ENCODE measurements at regions not wholly inside any gene's neighbourhood (a gene's known extent, or its start where the extent isn't known, plus 50 kb on each side); places are given as distances from the start of the nearest gene placed in this dataset.
"Not testable (repeated sequence)": the region's sequence is repeated elsewhere in the genome, so short reads cannot be mapped to it uniquely, and the experiment has no call there.

GRCh38 chr3:166029507-166029906, 192.3 kb upstream of the BCHE start:
- Histone ChIP-seq H3K36me3 (no peaks in the 10 kb centered on the region), H3K27me3 (no peaks in the 10 kb centered on the region), H3K4me2 (peak overlapping the region; percentile 28; the same call in 1 of the 2 replicates), H3K4me3 (no peak overlapping the region), H4K20me1 (no peaks in the 10 kb centered on the region), H3K9me3 (peaks cover 17% of the 10 kb centered on the region), H3K4me1 (peaks cover 6% of the 10 kb centered on the region), H3K27ac (no peak overlapping the region), H3K9ac (no peak overlapping the region)
- TF ChIP-seq Cebpa-rat (IDR thresholded peaks at IDR 0.05): no peak

GRCh38 chr3:166013073-166013679, 176.0 kb upstream of the BCHE start:
- Histone ChIP-seq H3K9ac (no peak overlapping the region), H3K27me3 (no peaks in the 10 kb centered on the region), H3K36me3 (no peaks in the 10 kb centered on the region), H3K27ac (no peak overlapping the region), H4K20me1 (no peaks in the 10 kb centered on the region), H3K9me3 (no peaks in the 10 kb centered on the region), H3K4me2 (no peak overlapping the region), H3K4me1 (no peaks in the 10 kb centered on the region), H3K4me3 (no peak overlapping the region)
- TF ChIP-seq Cebpa-rat (IDR thresholded peaks at IDR 0.05): no peak

GRCh38 chr3:166011771-166012170, 174.5 kb upstream of the BCHE start:
- Histone ChIP-seq H3K9me3 (no peaks in the 10 kb centered on the region), H3K36me3 (no peaks in the 10 kb centered on the region), H3K4me2 (no peak overlapping the region), H3K27ac (no peak overlapping the region), H3K4me1 (no peaks in the 10 kb centered on the region), H3K27me3 (no peaks in the 10 kb centered on the region), H3K4me3 (no peak overlapping the region), H3K9ac (no peak overlapping the region), H4K20me1 (no peaks in the 10 kb centered on the region)
- no peak for TF ChIP-seq Cebpa-rat (IDR thresholded peaks at IDR 0.05)

DNA sequence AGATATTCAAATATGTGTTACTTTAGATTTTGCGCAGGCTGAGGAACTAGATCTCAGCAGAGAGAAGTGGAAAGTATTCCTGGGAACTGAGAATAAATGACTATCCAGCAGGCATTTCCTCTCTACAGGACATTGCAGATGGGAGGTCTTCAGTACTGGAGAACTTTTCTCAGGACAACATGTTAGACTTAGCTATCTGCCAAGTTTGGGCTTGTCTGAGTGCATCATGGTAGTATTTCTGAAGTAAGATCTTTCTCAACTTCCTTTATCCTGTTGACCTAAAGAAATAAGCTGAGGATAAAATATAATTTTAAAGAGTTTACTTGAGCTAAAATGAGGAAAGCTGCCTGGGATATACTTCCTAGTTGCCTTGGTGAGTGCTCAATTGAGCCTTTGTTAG, 167.9 kb upstream of the BCHE start:
- Histone ChIP-seq H3K9ac (no peak overlapping the region), H3K4me3 (no peak overlapping the region), H3K4me2 (no peak overlapping the region), H3K4me1 (no peaks in the 10 kb centered on the region), H4K20me1 (no peaks in the 10 kb centered on the region), H3K9me3 (no peaks in the 10 kb centered on the region), H3K27me3 (no peaks in the 10 kb centered on the region), H3K36me3 (no peaks in the 10 kb centered on the region), H3K27ac (no peak overlapping the region)
- no peak for TF ChIP-seq Cebpa-rat (IDR thresholded peaks at IDR 0.05)

GRCh38 chr3:165994293-165994692, 157.1 kb upstream of the BCHE start:
- Histone ChIP-seq H4K20me1 (no peaks in the 10 kb centered on the region), H3K36me3 (no peaks in the 10 kb centered on the region), H3K4me2 (no peak overlapping the region), H3K9ac (no peak overlapping the region), H3K9me3 (no peaks in the 10 kb centered on the region), H3K4me3 (no peak overlapping the region), H3K27me3 (no peaks in the 10 kb centered on the region), H3K4me1 (no peaks in the 10 kb centered on the region), H3K27ac (no peak overlapping the region)
- no peak for TF ChIP-seq Cebpa-rat (IDR thresholded peaks at IDR 0.05)

DNA sequence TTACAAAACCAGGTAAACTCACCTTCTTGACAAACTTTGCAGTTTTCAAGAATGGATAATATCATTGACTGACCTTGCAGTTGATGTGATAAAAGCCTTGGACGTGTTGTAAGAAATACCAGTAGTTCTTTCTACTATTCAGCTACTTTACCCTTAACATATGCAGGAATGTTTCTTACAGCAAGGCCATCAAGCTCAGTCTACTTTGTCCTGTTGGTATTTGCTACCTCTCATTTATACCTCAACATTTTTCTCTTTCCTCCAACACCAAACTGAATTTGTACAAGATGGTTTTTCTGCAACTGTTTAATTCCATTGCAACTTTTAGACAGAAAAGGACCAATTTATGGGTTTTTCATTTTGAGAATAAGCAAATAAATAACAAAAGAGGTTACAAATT, 147.4 kb upstream of the BCHE start:
- no peak for TF ChIP-seq Cebpa-rat (IDR thresholded peaks at IDR 0.05)
- Histone ChIP-seq H3K9ac (no peak overlapping the region), H3K36me3 (no peaks in the 10 kb centered on the region), H3K4me3 (no peak overlapping the region), H3K9me3 (no peaks in the 10 kb centered on the region), H4K20me1 (no peaks in the 10 kb centered on the region), H3K4me2 (no peak overlapping the region), H3K27ac (no peak overlapping the region), H3K27me3 (no peaks in the 10 kb centered on the region), H3K4me1 (no peaks in the 10 kb centered on the region)

- Histone ChIP-seq H3K9ac (no peak overlapping the region), H3K27ac (no peak overlapping the region), H3K4me1 (no peaks in the 10 kb centered on the region), H3K4me3 (no peak overlapping the region), H3K36me3 (no peaks in the 10 kb centered on the region), H3K4me2 (no peak overlapping the region), H3K27me3 (no peaks in the 10 kb centered on the region), H3K9me3 (no peaks in the 10 kb centered on the region), H4K20me1 (no peaks in the 10 kb centered on the region)
- TF ChIP-seq Cebpa-rat (IDR thresholded peaks at IDR 0.05): no peak
These were observed 146.1 kb upstream of the BCHE start for GRCh38 chr3:165983284-165983683.

DNA sequence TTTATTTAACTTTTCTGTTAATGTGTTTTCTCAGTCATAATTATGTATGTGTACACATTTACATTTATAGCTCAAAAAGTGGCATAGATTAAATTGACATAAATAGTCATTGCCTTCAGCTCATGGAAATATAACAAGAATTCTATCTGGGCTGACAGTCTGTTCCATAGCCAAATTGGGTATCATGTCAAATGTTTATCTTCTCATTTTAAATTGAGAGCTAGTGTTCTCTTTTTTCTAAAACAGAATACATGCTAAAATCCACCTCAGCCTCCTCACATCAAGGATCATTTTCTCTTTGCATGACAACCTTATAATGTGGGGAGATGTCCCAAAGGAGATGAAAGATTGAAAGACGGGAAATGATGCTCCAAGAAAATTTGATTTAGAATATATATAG, 144.1 kb upstream of the BCHE start:
- Histone ChIP-seq H4K20me1 (no peaks in the 10 kb centered on the region), H3K27me3 (no peaks in the 10 kb centered on the region), H3K4me3 (no peak overlapping the region), H3K4me2 (no peak overlapping the region), H3K36me3 (no peaks in the 10 kb centered on the region), H3K9me3 (no peaks in the 10 kb centered on the region), H3K27ac (no peak overlapping the region), H3K9ac (no peak overlapping the region), H3K4me1 (no peaks in the 10 kb centered on the region)
- TF ChIP-seq Cebpa-rat (IDR thresholded peaks at IDR 0.05): no peak

- not testable (repeated sequence) for H3K27me3 ChIP-seq, H3K9ac ChIP-seq, H3K4me1 ChIP-seq, H3K36me3 ChIP-seq, H3K4me3 ChIP-seq, H4K20me1 ChIP-seq, H3K9me3 ChIP-seq, H3K27ac ChIP-seq, H3K4me2 ChIP-seq
These were observed 123.6 kb upstream of the BCHE start for GRCh38 chr3:165960825-165961224.

DNA sequence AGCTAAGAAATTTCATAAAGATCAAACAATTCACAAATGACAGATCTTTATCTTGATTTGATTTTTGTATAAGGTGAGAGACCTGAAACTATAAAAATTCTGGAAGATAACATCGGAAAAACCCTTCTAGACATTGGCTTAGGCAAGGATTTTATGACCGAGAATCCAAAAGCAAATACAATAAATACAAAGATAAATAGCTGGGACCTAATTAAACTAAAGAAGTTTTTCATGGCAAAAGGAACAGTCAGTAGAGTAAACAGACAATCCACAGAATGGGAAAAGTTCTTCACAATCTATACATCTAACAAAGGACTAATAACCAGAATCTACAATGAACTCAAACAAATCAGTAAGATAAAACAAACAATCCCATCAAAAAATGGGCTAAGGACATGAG, 116.9 kb upstream of the BCHE start:
- Histone ChIP-seq H3K36me3 (no peaks in the 10 kb centered on the region), H3K9me3 (no peaks in the 10 kb centered on the region), H4K20me1 (no peaks in the 10 kb centered on the region), H3K4me2 (no peak overlapping the region), H3K4me1 (no peaks in the 10 kb centered on the region), H3K4me3 (no peak overlapping the region), H3K27me3 (no peaks in the 10 kb centered on the region), H3K9ac (no peak overlapping the region), H3K27ac (no peak overlapping the region)
- TF ChIP-seq Cebpa-rat (IDR thresholded peaks at IDR 0.05): no peak

DNA sequence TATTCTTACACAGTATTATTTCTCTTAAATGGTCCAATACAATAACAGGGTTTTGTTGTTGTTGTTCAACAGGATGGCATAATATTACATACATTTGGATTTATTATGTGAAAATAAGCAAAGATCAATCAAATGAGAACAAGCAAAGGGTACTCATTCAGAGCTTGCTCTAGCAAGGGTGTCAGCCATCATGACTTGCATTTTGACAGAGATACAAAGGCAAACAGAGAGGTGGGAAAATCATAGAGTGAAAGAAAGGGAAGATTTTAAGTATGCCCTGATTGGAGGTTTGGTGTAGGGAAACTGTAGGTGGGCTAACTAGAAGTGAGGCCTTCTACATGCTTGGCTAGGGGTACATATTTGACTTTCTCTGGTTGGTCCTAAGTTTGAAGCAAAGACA, 109.1 kb upstream of the BCHE start:
- no peaks in the 10 kb centered on the region for H3K9me3 ChIP-seq
- H3K9ac ChIP-seq: no peak overlapping the region
- no peak for TF ChIP-seq Cebpa-rat (IDR thresholded peaks at IDR 0.05)
- no peak overlapping the region for H3K27ac ChIP-seq
- H4K20me1 ChIP-seq: no peaks in the 10 kb centered on the region
- no peaks in the 10 kb centered on the region for H3K4me1 ChIP-seq
- H3K4me2 ChIP-seq: no peak overlapping the region
- no peaks in the 10 kb centered on the region for H3K27me3 ChIP-seq
- H3K4me3 ChIP-seq: no peak overlapping the region
- no peaks in the 10 kb centered on the region for H3K36me3 ChIP-seq

All from BLaER1 (cell line).